ENCODE measurements at regions not wholly inside any gene's neighbourhood (a gene's known extent, or its start where the extent isn't known, plus 50 kb on each side); places are given as distances from the start of the nearest gene placed in this dataset.

DNA sequence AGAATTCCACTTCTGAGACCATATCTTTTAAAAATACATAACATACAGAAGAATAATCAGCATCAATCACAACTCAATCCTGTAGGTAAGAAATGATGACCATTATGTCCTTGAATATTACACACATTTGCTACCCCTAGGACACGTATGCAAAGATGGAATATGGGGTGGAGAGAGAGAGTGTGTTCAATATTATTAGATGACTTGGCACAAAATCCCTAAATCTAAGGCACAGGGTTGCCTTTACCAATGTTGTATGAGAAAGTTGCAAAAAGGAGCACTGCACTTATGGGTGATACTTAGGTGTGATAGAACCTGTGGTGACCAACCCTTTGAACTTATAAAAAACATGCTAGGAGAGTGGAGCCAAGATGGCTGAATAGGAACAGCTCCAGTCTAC, 326.2 kb upstream of the FSHR start:
- TF ChIP-seq POLR2A (IDR thresholded peaks at IDR 0.05) (no peak), CTCF (IDR thresholded peaks at IDR 0.05) (no peak), POLR2AphosphoS5 (IDR thresholded peaks at IDR 0.05) (no peak), EP300 (IDR thresholded peaks at IDR 0.05; ENCODE audit: low read depth) (no peak)

Data from transverse colon (tissue), 4 donors.